ENCODE measurements at regions not wholly inside any gene's neighbourhood (a gene's known extent, or its start where the extent isn't known, plus 50 kb on each side); places are given as distances from the start of the nearest gene placed in this dataset.

DNA sequence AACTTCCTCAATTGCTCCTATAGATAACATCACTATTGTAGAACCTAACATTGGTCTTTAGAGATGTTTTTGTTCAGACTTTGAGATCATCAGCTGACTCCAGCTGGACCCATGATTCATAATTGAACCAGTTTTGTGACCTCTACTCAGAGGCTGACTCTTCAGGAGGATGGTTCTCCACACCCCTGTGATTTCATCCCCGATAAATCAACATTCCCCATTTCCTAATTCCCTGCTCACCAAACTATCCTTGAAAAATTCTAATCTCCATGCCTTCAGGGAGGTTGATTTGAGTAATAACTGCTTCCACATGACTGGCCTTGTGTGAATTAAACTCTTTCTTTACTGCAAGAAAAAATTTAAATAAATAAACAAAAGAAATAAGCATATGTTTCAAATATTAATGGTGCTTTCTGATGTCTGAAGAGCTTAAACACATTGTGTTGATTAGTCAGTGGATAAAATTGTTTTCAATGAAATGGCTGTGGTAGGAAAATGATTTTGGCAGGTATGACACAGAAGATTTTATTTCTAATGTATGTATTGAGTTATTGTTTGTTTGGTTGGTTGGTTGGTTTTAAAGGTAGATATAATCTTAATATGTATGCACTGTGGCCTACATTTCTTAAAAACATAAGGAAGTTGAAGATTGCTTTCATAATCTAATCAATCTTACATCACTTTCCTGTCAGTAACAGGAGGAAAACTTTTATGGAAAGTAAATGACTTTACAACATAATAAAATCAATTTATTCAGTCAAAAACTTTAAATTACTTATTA, 427.9 kb upstream of the CCDC179 start:
- TF ChIP-seq, protein P1, sequence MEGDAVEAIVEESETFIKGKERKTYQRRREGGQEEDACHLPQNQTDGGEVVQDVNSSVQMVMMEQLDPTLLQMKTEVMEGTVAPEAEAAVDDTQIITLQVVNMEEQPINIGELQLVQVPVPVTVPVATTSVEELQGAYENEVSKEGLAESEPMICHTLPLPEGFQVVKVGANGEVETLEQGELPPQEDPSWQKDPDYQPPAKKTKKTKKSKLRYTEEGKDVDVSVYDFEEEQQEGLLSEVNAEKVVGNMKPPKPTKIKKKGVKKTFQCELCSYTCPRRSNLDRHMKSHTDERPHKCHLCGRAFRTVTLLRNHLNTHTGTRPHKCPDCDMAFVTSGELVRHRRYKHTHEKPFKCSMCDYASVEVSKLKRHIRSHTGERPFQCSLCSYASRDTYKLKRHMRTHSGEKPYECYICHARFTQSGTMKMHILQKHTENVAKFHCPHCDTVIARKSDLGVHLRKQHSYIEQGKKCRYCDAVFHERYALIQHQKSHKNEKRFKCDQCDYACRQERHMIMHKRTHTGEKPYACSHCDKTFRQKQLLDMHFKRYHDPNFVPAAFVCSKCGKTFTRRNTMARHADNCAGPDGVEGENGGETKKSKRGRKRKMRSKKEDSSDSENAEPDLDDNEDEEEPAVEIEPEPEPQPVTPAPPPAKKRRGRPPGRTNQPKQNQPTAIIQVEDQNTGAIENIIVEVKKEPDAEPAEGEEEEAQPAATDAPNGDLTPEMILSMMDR (IDR thresholded peaks at IDR 0.05): no peak
- TF ChIP-seq POLR2AphosphoS5 (IDR thresholded peaks at IDR 0.05) (no peak), EP300 (IDR thresholded peaks at IDR 0.05) (no peak)

Data from suprapubic skin (tissue), 4 donors.